Kidney tubule cell (primary cell): ENCODE measurements at regions not wholly inside any gene's neighbourhood (a gene's known extent, or its start where the extent isn't known, plus 50 kb on each side); places are given as distances from the start of the nearest gene placed in this dataset.
"Not testable (repeated sequence)": the region's sequence is repeated elsewhere in the genome, so short reads cannot be mapped to it uniquely, and the experiment has no call there.

Source experiments
- DNase-seq: peaks from one replicate; pipeline ENCODE4 v3.0.0-alpha.2; 2018; ENCODE audit warnings: low spot score

GRCh38 chr3:160047876-160048275 is 59.2 kb downstream of the IL12A start:
- DNase-seq: no peak

GRCh38 chr3:160049038-160049437 is 60.4 kb downstream of the IL12A start:
- DNase-seq: no peak

DNA sequence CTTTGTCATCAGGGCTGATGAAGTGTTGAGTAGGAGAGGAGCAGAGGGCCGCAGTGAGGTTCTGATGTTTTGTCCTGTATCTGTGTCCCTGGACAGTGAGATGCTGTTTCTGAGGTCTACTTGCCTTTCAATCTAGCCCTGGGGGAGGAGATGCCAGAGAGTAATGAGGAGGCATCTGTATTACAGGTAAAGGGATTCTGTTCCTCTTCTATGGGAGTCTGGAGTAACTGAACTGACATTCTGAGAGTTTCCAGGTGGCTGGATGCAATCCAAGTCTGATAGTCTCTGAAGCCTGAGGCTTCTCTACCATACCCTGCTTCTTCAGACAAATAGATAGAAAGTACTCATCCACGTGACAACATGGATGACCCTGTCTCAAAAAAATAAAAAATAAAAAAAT is 60.9 kb downstream of the IL12A start:
- DNase-seq: no peak

DNA sequence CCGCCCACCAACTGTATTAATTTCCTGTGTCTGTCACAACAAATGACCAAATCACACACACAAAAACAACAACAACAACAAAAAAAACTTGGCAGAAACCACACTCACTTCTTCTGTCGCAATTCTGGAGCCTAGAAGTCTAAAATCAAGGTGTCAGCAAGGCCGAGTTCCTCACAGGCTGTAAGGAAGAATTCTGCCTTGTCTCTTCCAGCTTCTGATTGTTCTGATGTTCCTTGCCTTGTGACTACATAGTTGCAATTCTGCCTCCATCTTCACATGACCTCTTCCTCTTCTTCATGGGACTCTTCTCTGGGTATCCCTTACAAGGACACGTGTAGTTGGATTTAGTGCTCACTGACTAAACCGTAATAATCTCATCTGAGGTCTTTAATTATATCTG is 61.4 kb downstream of the IL12A start:
- no peak for DNase-seq

DNA sequence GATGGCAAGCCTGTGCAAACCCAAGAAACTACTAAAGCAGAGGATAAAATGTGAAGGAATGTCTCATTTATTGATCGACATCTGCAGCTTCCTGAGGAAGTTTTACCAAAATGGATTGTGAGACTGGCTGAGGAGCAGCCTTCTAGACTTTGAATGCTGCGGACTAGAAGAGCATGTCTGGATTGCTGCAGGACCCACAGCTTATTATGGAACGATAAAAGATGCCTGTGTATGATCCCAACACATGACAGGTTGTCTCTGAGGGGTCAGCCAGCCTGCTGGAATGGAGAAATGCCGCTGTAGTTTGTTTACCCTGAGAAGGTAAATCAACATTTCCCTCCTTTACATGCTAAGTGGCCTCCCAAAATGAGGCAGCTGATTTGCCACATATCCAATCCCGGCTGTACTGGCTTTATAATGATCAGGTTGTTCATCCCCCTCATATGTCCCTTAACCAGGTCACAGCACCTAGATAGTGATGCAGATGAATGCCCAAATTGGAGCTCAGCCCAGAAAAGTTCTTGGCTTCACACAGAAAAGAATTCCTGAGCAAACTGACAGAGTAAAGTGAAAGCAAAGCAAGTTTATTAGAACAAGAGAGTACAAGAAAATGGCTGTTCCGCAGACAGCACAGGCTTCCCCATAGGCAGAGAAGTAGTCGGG is 63.9 kb downstream of the IL12A start:
- peak; percentile 59 for DNase-seq

GRCh38 chr3:160053048-160053391 is 64.4 kb downstream of the IL12A start:
- no peak for DNase-seq

- DNase-seq: not testable (repeated sequence)
These were observed 66.2 kb downstream of the IL12A start for GRCh38 chr3:160054862-160055261.

DNA sequence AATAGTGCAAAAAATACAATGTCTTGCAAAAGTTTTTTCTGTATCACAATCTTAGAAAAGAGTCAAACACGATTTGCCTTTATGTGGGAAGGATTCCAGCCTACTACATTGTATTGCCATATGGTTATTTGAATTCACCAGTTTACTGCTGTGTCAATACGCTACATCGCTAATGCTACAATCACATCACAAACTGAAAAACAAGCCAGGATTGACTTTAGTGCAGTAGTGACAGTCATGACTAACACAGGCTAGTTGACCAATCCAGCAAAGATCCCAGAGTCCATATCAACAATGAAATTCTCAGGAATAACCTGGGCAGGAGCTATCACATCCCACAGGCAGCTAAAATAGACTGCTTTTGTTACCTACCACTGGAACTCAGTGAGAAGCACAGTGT is 67.0 kb downstream of the IL12A start:
- DNase-seq: no peak

DNA sequence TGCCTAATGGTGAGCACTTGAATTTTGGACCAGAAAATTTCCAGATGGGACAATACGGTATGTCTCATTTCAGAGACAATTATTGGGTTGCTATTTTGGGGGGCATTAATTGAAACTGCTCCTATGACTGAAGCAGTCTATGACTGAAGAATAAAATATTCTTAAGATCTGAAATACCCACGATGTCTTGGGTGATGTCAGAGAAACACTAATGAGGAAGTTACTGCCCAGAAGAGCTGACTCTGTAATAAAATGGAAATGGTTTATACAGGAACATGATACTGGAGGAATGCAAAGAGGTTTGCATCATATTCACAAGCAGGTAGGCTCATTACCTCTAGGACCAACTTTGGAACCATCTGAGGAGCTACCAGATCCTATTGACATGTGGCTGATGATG is 68.7 kb downstream of the IL12A start:
- DNase-seq: no peak

- DNase-seq: no peak
These were observed 71.9 kb downstream of the IL12A start for GRCh38 chr3:160060409-160061027.

DNA sequence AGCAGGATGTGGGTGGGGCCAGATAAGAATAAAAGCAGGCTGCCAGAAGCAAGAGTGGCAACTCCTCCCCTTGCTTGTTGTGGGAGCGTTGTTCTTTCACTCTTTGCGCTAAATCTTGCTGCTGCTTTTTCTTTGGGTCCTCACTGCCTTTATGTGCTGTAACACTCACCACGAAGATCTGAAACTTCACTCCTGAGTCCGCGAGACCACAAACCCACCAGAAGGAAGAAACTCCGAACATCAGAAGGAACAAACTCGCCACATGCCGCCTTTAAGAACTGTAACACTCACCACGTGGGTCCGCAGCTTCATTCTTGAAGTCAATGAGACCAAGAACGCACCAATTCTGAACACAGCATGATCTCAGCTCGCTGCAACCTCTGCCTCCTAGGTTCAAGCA is 72.9 kb downstream of the IL12A start:
- DNase-seq: no peak

GRCh38 chr3:160065282-160065681 is 76.6 kb downstream of the IL12A start:
- no peak for DNase-seq

- DNase-seq: no peak
These were observed 77.2 kb downstream of the IL12A start for GRCh38 chr3:160065786-160066185.

DNA sequence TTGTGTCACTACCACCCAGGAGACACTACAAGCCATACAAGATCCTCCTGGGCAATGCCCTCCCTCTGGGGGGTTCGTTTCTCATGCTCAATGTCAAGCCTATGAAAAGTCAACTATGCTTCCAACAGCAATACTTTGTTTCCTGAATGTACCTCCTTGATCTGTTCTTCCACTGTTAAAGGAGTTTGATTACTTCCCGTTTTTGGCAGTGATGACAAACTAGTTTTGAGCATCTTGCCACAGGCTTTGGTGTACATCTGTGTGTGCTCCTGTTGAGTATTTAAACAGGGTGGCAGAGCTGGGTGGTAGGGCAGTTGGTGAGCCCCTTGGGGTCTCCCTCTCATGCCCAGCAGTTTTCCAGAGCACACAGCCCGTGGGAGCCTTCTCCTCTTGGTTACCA is 81.4 kb downstream of the IL12A start:
- no peak for DNase-seq

- no peak for DNase-seq
These were observed 87.9 kb downstream of the IL12A start for GRCh38 chr3:160076519-160076918.

DNA sequence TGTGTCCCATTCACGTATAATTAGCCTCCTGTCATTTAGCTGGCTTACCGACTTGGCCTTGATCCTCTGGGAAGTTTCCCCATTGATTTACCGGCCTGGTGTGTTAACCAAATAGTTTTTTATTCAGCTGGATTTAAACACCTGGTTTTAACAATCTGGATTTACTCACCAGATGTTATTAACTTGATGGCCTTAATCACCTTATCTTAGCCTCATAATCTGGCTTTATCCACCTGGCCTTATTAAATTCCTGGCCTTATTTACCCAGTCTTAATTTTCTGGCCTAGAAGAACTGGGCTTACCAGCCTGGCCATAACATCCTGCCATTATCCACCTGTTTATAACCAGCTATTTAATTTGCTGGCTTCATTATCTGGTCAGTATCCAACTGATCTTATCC is 89.9 kb downstream of the IL12A start:
- DNase-seq: no peak

DNA sequence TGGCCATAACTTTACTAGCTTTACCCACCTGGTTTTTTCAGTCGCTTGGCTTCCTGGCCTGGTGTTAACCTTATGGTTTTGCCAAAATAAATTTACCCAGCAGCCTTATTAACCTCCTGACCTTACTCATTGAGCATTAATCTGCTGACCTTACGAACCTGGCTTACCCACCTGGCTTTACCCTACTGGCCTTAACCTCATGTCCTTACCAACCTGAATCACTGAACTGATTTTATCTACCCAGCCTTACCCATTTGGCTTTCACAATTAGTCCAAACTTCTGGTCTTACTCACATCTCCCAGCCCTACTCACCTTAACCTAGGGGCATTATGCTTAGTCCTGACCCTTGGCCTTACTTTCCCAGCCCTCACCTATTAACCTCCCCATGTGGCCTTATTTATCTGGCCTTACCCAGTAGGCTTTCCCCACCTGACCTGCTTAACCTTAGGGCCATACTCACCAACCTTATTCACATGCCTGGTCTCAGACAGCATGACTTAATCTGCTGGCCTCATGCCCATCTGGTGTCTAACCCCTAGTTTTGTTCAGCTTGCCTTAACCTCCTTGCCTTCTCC is 93.4 kb downstream of the IL12A start:
- no peak for DNase-seq

- peak; percentile 22 for DNase-seq
These were observed 96.4 kb downstream of the IL12A start for GRCh38 chr3:160084998-160085397.

- no peak for DNase-seq
These were observed 100.0 kb downstream of the IL12A start for GRCh38 chr3:160088492-160089137.

DNA sequence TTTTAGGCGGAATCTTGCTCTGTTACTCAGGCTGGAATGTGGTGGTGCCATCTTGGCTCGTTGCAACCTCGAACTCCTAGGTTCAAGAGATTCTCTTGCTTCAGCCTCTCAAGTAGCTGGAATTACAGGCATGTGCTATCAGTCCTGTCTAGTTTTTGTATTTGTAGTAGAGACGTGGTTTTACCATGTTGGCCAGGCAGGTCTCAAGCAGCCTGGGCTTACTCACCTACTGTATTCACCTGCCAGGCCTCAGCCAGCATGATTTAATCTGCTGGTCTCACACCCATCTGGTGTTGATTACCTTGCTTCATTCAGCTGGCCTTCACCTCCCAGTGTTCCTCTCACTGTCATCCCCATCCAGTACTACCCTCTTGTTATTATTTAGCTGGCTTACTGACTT is 102.0 kb downstream of the IL12A start:
- DNase-seq: no peak

GRCh38 chr3:160091441-160091840 is 102.8 kb downstream of the IL12A start:
- DNase-seq: no peak

DNA sequence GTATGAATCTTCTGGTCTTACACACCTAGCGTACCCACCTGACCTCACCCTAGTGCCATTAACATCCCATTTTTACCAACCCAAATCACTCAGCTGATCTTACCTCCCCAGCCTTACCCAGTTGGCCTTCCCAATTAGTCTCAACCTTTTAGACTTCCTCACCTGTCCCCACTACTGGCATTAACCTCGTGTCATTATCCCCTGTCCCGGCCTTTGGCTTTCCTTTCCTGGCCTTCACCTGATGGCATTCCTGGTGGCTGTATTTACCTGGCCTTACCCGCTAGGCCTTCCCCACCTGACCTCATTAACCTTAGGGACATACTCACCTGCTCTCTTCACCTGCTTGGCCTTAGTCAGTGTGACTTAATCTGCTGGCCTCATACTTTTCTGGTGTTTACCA is 104.1 kb downstream of the IL12A start:
- no peak for DNase-seq

- no peak for DNase-seq
These were observed 105.9 kb downstream of the IL12A start for GRCh38 chr3:160094562-160094961.
